Germinal center (tissue), 1 donor: ENCODE measurements at regions not wholly inside any gene's neighbourhood (a gene's known extent, or its start where the extent isn't known, plus 50 kb on each side); places are given as distances from the start of the nearest gene placed in this dataset.
"Not testable (repeated sequence)": the region's sequence is repeated elsewhere in the genome, so short reads cannot be mapped to it uniquely, and the experiment has no call there.

Source experiments
- DNase-seq: peaks from one replicate; pipeline ENCODE4 v3.0.0; 2012; ENCODE audit warnings: mixed read lengths, low spot score

DNA sequence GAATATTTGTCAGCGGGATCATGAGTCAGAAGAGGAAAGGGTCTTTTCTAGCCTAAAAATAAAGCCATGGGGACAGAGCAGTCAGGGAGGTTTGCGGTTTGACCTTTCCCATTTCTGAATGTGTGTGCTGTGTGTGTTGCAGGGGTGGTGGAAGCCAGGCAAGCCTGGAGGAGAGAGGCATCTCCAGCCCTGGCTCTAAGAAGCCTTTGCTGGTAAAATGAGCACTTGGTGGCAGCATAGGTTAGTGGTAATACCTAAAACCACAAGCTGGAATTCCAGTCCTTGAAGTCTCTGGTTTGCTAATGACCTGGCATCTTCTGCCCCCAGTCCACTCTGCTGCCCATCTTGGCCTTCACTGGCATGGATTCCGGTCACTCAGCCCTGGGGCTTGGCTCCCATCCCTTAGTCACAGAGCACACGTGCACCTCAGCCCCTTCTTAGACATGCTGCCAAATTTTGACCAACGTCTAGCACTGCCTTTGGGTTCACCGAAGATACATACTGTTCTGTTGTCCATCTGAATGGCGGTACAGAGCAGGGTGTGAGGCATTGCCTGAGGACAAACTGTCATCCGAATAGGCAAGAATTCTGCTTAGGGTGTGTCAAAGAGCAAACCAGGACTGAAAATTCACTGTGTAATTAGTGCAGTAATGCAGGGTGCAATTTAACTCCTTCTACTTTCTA lies 52.7 kb downstream of the KCNA5 start:
- DNase-seq: no peak

GRCh38 chr12:5097786-5098185 lies 54.1 kb downstream of the KCNA5 start:
- no peak for DNase-seq

DNA sequence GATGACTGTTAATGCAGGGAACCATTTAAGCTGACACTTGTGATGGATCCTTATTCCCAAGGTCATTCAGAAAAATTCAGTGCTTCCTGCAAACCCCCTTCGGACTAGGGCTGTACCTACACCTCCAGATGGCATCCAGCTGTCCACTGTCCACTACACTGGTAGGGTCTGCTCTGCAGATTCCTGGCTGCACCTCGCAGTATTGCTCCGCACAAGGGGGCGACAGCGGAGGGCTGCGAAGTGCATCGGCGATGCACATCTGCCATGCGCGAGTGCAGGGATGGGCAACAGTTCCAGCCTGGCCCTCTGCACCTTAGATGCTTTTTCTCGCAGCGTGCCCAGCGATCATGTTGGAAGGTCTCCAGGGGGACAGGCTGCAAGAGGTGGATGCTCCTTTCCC lies 55.5 kb downstream of the KCNA5 start:
- no peak for DNase-seq

DNA sequence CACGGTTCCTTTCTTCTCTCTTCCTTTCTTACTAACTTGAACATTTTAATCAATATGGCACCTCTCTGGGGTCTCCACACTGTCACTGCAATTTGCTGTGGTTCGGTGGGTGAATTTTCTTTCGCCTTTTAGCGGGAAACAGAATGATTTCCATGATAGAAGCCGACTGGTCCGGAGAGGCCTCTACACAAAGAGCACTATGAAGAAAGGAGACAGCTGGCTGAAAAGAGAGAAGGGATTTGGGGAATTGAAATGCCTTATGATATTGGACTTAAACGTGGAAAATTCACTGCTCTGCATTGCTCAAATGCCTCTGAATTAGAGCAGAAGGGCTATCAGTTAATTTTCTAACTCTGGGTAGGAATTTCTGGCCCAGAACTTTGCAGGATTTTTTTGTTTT lies 55.9 kb downstream of the KCNA5 start:
- no peak for DNase-seq

DNA sequence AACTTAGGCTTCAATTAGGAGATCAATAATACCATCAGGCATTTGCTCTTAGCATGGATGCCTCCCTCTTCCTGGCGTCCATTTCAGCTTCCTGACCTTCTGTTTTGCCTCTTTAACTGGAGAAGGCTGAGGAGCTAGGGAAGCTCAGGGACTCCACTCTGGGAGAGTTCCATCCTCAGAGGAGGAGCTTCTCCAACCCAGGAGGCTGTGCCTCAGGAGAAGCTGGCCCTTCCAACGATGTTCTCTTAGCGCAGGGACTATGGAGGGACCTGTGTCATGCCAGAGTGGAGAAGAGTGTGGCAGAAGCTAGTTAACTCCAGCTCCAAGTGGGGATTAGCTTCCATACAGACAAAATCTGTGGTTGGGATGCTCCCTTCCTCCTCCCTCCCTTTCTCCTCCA lies 58.0 kb downstream of the KCNA5 start:
- DNase-seq: no peak

GRCh38 chr12:5102261-5102789 lies 58.6 kb downstream of the KCNA5 start:
- no peak for DNase-seq

DNA sequence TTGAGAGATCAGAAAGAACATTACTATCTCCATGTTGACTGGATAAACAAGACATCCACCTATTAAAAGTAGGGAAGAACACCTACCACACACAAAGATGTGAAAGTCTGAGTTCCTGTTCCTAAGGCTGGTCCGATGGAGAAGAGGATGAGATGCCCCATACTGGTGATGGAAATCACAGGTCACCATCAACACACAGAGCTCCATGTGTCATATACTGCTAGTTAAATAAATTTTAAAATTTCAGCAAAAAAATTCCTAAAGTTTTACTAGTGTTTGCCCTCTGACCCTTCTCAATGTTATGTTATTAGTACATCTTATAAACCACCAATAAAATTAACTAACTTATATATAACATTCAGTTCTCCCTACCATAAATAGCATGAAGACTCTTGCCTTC lies 59.1 kb downstream of the KCNA5 start:
- no peak for DNase-seq

GRCh38 chr12:5110345-5110744 lies 66.7 kb downstream of the KCNA5 start:
- DNase-seq: no peak

DNA sequence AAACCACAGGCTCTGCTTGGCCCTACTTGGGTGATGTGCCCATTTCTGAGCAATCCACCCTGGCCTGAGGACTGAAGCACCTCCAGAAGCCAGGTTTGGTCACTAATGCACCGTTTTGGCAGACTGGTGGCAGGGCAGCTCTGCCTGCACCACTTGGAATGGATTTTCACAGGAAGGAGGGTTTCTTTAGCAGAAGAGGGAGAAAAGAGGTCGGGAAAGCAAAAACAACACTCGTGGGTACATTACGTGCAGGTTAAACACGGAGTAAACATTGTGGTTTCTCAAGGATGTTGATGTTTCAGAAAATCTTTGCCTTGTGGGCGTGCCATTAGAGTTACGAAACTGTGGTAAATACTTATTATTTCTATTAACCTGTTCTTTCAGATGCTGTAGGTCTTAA lies 70.8 kb downstream of the KCNA5 start:
- no peak for DNase-seq

DNA sequence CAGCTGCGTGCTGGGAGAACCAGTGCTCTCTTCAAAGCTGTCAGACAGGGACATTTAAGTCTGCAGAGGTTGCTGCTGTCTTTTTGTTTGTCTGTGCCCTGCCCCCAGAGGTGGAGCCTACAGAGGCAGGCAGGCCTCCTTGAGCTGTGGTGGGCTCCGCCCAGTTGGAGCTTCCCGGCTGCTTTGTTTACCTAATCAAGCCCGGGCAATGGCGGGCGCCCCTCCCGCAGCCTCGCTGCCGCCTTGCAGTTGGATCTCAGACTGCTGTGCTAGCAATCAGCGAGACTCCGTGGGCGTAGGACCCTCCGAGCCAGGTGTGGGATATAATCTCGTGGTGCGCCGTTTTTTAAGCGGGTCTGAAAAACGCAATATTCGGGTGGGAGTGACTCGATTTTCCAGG lies 78.1 kb downstream of the KCNA5 start:
- DNase-seq: not testable (repeated sequence)

- not testable (repeated sequence) for DNase-seq
These were observed 78.7 kb downstream of the KCNA5 start for GRCh38 chr12:5122256-5122831.

DNA sequence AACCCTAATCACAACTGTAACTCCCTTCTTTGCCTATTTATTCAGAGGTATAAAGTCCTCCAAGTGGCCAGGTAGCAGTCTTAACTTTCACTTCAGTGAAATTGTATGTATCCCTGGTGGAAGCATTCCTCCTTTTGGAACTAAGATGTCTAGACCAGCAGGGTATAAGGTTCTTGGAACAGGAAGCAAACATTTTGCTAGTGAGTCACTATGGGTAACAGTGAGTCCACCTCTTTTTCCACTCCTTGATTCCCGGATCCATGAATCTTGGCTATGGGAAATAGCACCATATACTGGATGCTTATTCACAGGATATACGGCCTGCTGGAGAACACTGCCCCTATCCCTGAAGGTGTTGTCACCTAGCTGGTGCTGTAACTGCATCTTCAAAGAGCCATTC lies 80.2 kb downstream of the KCNA5 start:
- no peak for DNase-seq

DNA sequence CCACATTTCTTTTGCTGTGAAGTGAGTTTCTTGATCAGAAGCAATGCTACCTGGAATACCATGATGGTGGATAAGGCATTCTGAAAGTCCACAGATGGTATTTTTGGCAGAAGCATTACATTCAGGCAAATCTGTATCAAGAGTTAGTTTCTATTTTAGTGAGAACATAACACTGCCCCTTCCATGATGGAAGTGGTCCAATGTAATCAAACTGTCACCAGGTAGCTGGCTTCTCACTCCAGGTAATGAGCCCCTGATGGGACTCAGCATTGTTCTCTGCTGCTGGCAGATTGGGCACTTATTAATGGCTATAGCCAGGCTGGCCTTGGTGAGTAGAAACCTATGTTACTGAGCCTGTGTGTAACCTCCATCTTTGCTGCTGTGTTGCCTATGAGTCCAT lies 80.7 kb downstream of the KCNA5 start:
- DNase-seq: no peak

DNA sequence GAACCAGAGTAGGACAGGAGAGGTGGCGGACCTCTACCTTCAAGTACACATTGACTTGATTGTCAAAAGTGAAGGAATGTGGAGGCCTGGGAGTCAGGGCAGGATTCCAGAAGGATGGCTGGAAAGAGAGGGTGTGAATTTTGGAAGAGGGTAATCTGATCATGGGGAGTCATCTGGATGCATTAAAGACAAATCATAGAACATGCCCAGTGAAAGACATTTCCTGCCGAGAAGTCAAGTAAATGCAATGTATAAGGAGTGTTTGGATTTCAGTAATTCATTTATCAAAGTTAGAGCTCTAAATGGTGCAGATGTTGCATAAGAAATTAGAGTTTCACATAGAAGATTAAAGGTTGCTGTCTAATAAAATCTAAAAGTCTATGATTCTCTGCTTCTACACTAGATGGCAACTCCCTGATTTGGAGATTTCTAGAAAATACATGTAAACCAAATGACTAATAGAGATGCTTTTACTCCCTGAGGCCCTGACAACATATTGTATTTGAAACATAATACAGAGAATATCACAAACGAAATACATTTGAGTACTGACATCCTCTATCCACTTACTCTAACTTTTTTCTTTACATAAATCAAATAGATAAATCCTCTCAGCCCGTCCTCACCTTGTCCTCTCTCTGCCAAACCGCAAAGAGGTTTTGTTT lies 91.3 kb downstream of the KCNA5 start:
- no peak for DNase-seq

GRCh38 chr12:5138256-5138655 lies 94.6 kb downstream of the KCNA5 start:
- no peak for DNase-seq

GRCh38 chr12:5138845-5139244 lies 95.2 kb downstream of the KCNA5 start:
- DNase-seq: no peak

- DNase-seq: no peak
These were observed 96.1 kb downstream of the KCNA5 start for GRCh38 chr12:5139751-5140150.

DNA sequence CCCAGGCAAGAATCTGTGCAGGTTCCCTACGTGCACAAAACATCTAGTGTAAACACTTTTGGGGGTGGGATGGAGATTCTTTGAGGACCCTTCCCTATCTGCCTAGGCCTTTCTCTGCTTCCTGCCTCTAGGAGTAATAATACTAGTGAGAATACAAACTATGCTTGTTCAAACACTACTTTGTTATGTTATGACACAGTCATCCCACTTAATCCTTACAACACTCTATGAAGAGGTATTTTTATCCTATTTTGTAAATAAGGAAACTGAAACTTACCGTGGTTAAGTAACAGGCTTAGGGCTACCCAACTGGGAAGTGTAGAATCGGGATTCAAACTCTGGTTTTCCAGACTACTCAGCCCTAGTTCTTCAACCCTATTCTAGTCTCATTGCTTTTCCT lies 96.5 kb downstream of the KCNA5 start:
- no peak for DNase-seq

GRCh38 chr12:5148880-5149279 lies 105.2 kb downstream of the KCNA5 start:
- DNase-seq: no peak

GRCh38 chr12:5154091-5154490 lies 110.4 kb downstream of the KCNA5 start:
- no peak for DNase-seq

DNA sequence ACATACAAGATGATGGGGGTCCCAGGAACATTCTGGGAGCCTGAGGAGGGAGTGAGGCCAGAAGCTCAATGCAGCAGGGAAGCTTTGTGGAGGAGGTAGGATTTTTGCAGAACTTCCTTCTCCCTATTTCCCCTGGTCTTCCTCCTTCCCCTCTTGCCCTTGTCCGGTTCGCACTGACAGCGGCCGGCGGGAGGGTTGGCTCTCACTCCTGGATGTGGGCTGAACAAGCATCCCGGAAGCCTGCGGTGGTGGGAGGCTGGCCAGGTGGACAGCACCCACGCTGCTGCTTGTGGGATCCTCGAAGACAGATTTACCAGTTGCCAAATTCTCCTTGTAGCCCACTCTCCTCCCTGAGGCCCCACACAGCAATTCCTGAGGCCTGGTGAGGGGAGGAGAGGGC lies 112.2 kb downstream of the KCNA5 start:
- DNase-seq: no peak

GRCh38 chr12:5160827-5161226 lies 117.1 kb downstream of the KCNA5 start:
- no peak for DNase-seq

DNA sequence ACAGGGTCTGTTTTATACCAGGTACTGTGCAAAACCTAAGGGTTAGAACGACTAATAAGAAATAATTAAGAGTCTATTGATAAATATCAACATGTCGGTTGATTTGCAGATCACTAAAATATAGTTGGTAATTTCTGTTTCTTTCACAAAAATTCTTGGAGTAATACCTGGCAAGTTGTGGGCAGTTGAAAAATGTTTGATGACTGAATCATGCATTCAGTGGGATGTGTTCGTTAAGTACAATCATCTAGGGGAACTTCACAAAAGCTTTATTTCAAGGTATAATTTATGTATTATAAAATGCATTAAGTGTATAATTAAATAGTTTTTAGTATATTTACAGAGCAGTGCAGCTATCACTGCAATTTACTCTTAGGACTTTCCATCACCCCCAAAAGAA lies 120.0 kb downstream of the KCNA5 start:
- no peak for DNase-seq
